Adrenal gland (tissue), 9 donors: ENCODE measurements at regions not wholly inside any gene's neighbourhood (a gene's known extent, or its start where the extent isn't known, plus 50 kb on each side); places are given as distances from the start of the nearest gene placed in this dataset.

Experiments
- DNase-seq, 7 donors: peaks; one replicate each; pipeline ENCODE4 v3.0.0-alpha.2; 2019 to 2020
- H3K27ac ChIP-seq, 5 donors: fragments of 200-600 bp; sonication (generic) in 4 of 5; 1 replicate in 3 of 5; 2 replicates in 2 of 5; pipeline versions ENCODE4 v1.5.1 to v1.8.0; 2016 to 2020; ENCODE audit warnings: mild to moderate bottlenecking in 1 of 5
- H3K27me3 ChIP-seq: fragments of 200-600 bp; 2 replicates; pipeline ENCODE4 v1.8.0; 2021
- H3K36me3 ChIP-seq, 2 donors: fragments of 200-600 bp; replicated peaks in 1 of 2; 1 replicate in 1 of 2; 2 replicates in 1 of 2; pipeline versions ENCODE4 v1.5.1 to v1.8.0; 2018 to 2022
- H3K4me1 ChIP-seq, 2 donors: fragments of 200-600 bp; replicated peaks in 1 of 2; 1 replicate in 1 of 2; 2 replicates in 1 of 2; pipeline versions ENCODE4 v1.5.1 to v1.8.0; 2018 to 2021
- H3K4me3 ChIP-seq, 4 donors: fragments of 200-600 bp; sonication (generic) in 3 of 4; one replicate each; pipeline ENCODE4 v1.5.1; 2016 to 2018
- H3K9me3 ChIP-seq, 3 donors: fragments of 200-600 bp; sonication (generic) in 1 of 3; replicated peaks in 1 of 3; 1 replicate in 2 of 3; 2 replicates in 1 of 3; pipeline versions ENCODE4 v1.5.1 to v1.8.0; 2016 to 2021
- POLR2A ChIP-seq, 2 donors: fragments of 450-650 bp; IDR thresholded peaks; one replicate each; pipeline ENCODE4 v1.6.1; 2017; ENCODE audit warnings: antibody characterized with exemption in 2 of 2, mild to moderate bottlenecking in 2 of 2, moderate library complexity in 1 of 2
- WGBS, 4 donors: extraction: QIAGEN DNeasy Blood & Tissue Kit in 2 of 4; methylation state at CpG; one replicate each; pipeline versions ENCODE4 v1.1.5 to v1.1.7; 2013 to 2017; 5-methylcytosine and 5-hydroxymethylcytosine counted together
- intact Hi-C, 2 donors: fragments of 100-400 bp; cut with DNase I; formaldehyde crosslinking; loops; one replicate each; pipeline versions ENCODE4 v1.14.1 to v1.15.0; 2022 to 2023
- TF ChIP-seq, protein P1 (sequence below), 6 experiments: fragments of 450-650 bp in 4 of 6; fragments of 200-600 bp in 2 of 6; sonication (generic) in 1 of 6; IDR thresholded peaks; 1 replicate in 5 of 6; 2 replicates in 1 of 6; pipeline versions ENCODE4 v1.5.1 to v1.8.0; 2016 to 2021; ENCODE audit warnings: antibody characterized with exemption in 6 of 6, mild to moderate bottlenecking in 2 of 6, moderate library complexity in 1 of 6
- donor health status: healthy with polysubstance abuse.
- donor health status: Bipolar disorder and iron deficiency.
- donor health status: DM: yes; HTN: yes; CAD: no.
- donor health status: DM: no; HTN: no; CAD: no.
- donor health status: DM: no; HTN: no; CAD: no.

DNA sequence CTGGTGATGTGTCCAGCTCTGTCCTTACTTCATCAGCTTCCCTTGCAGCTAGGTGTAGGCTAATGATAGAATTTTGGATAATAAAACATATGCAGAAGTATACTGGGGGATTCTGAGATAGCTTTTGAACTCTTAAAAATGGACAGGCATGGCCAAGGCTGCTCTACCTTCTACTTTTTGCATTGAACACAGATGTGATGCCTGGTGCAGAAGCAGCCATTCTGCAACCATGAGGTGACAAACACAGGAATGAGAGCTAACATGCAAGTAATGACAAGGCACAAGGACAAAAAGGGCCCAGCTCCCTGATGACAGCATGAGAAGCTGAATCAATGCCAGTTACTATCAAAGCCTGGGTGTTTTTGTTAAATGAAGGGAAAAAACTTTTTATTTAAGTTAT is 686.5 kb upstream of the AUTS2 start:
- H3K4me1 ChIP-seq, result no peaks in the 10 kb centered on the region
- no peak overlapping the region for H3K27ac ChIP-seq
- no peak overlapping the region for H3K4me3 ChIP-seq
- H3K9me3 ChIP-seq, result no peaks in the 10 kb centered on the region
- H3K27me3 ChIP-seq, result no peaks in the 10 kb centered on the region
- no peak for TF ChIP-seq POLR2A (IDR thresholded peaks at IDR 0.05)
- TF ChIP-seq, protein P1, sequence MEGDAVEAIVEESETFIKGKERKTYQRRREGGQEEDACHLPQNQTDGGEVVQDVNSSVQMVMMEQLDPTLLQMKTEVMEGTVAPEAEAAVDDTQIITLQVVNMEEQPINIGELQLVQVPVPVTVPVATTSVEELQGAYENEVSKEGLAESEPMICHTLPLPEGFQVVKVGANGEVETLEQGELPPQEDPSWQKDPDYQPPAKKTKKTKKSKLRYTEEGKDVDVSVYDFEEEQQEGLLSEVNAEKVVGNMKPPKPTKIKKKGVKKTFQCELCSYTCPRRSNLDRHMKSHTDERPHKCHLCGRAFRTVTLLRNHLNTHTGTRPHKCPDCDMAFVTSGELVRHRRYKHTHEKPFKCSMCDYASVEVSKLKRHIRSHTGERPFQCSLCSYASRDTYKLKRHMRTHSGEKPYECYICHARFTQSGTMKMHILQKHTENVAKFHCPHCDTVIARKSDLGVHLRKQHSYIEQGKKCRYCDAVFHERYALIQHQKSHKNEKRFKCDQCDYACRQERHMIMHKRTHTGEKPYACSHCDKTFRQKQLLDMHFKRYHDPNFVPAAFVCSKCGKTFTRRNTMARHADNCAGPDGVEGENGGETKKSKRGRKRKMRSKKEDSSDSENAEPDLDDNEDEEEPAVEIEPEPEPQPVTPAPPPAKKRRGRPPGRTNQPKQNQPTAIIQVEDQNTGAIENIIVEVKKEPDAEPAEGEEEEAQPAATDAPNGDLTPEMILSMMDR (IDR thresholded peaks at IDR 0.05), result no peak
- H3K36me3 ChIP-seq, result no peaks in the 10 kb centered on the region
- no peak for DNase-seq
- intact Hi-C loops, result no loop called here

DNA sequence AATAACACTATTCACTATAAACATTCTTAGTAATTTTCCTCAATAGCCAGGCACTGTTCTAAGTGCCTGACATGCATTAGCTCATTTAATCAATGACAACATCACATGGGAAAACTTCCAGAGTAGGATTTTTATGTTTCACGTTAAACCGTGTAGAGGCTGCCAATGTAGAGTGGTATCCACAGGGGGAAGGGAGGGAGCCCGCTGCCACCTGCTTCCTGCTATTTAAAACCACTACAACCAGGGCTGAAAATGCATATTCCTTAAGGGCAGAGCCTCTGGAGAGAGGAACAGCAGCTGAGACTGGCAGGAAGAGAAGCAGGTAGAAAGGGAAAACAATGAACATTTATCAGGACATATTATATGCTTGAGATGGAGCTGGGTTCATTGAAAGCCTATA is 684.3 kb upstream of the AUTS2 start:
- no peak overlapping the region for H3K4me3 ChIP-seq
- H3K27ac ChIP-seq, result no peak overlapping the region
- H3K9me3 ChIP-seq, result no peaks in the 10 kb centered on the region
- WGBS, 4 donors, result 58 to 63% (median 60%) methylated on average over 3 of the region's 3 CpGs
- H3K27me3 ChIP-seq, result no peaks in the 10 kb centered on the region
- TF ChIP-seq, protein P1 (IDR thresholded peaks at IDR 0.05), result no peak
- no peak for TF ChIP-seq POLR2A (IDR thresholded peaks at IDR 0.05)
- intact Hi-C loops, result no loop called here
- H3K36me3 ChIP-seq, result no peaks in the 10 kb centered on the region
- no peak for DNase-seq
- H3K4me1 ChIP-seq, result no peaks in the 10 kb centered on the region

DNA sequence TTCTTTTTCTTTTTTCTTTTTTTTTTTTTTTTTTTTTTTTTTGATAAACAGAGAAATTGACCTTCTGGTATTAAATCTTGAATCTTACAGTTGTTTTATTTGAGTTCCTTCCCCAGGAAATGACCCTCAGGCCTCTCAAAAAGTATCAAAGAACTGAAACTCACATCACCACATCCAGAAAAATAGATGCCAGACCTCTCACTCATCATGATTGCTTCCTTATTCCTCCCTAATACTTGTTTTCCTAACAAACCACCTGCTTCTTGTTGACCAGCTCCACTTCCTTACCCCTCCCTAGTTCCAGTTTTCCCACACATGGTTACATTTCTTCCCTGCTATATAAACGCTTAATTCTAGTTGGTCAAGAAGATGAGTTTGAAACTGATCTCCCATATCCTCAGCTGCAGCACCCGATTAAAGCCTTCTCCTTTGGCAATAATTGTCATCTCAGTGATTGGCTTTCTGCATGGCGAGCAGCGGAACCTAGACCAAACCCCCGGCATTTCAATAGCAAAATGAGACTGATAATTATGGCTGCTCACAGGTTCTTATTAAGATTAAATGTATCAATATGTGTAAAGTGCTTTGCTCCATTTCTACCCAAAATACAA is 681.1 kb upstream of the AUTS2 start:
- no peaks in the 10 kb centered on the region for H3K4me1 ChIP-seq
- DNase-seq, result no peak
- H3K27me3 ChIP-seq, result no peaks in the 10 kb centered on the region
- no peaks in the 10 kb centered on the region for H3K9me3 ChIP-seq
- intact Hi-C loops, result no loop called here
- H3K4me3 ChIP-seq, result no peak overlapping the region
- 89 to 96% (median 93%) methylated on average over 5 of the region's 5 CpGs for WGBS, 4 donors
- H3K36me3 ChIP-seq, result no peaks in the 10 kb centered on the region
- no peak for TF ChIP-seq POLR2A (IDR thresholded peaks at IDR 0.05)
- TF ChIP-seq, protein P1 (IDR thresholded peaks at IDR 0.05), result no peak
- H3K27ac ChIP-seq, result no peak overlapping the region

DNA sequence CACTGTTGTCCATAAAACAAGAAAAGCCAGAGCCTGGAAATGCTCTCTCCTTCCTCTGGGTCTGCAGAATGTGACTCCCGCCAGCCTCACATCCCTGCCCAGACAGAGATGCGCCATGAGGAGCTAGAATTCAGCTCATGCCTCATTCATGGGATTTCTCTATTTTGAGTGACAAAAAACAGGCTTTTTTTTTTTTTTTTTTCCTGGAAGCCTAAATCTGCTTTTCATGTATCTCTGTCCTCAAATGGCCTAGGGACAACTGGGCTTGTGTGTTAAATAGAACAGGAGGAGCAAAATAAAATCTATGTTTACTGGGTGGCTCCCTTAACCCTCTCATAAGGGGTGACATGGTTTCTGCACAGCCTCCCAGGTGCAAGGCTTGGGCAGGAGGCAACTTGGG is 679.7 kb upstream of the AUTS2 start:
- Histone ChIP-seq H3K27ac (no peak overlapping the region), H3K27me3 (no peaks in the 10 kb centered on the region), H3K4me1 (no peaks in the 10 kb centered on the region), H3K36me3 (no peaks in the 10 kb centered on the region), H3K9me3 (no peaks in the 10 kb centered on the region), H3K4me3 (no peak overlapping the region)
- 82 to 97% (median 84%) methylated on average over 2 of the region's 2 CpGs for WGBS, 4 donors
- TF ChIP-seq POLR2A (IDR thresholded peaks at IDR 0.05), result no peak
- TF ChIP-seq, protein P1 (IDR thresholded peaks at IDR 0.05), result no peak
- intact Hi-C loops, result no loop called here
- DNase-seq, result no peak
